Prostate gland (tissue), 2 donors: ENCODE measurements at regions not wholly inside any gene's neighbourhood (a gene's known extent, or its start where the extent isn't known, plus 50 kb on each side); places are given as distances from the start of the nearest gene placed in this dataset.

Experiments
- DNase-seq: peaks from one replicate; pipeline ENCODE4 v3.0.0-alpha.2; 2019; ENCODE audit warnings: low spot score
- H3K27ac ChIP-seq, 2 donors: fragments of 200-600 bp; sonication (generic); 2 replicates each; pipeline ENCODE4 v1.5.1; 2017 to 2019
- H3K27me3 ChIP-seq: fragments of 200-600 bp; sonication (generic); replicated peaks from 2 replicates; pipeline ENCODE4 v1.5.1; 2019; ENCODE audit not compliant: insufficient read depth
- H3K36me3 ChIP-seq, 2 donors: fragments of 200-600 bp; sonication (generic); 1 replicate in 1 of 2; 2 replicates in 1 of 2; pipeline versions ENCODE4 v1.5.1 to v1.8.1; 2017 to 2019
- H3K4me1 ChIP-seq: fragments of 200-600 bp; sonication (generic); replicated peaks from 2 replicates; pipeline ENCODE4 v1.5.1; 2019
- H3K4me3 ChIP-seq, 2 donors: fragments of 200-600 bp; sonication (generic); 2 replicates each; pipeline ENCODE4 v1.5.1; 2017 to 2019
- H3K9me3 ChIP-seq: fragments of 200-600 bp; sonication (generic); 2 replicates; pipeline ENCODE4 v1.5.1; 2017
- CTCF ChIP-seq, 4 experiments: fragments of 200-600 bp in 2 of 4; fragments of 450-650 bp in 2 of 4; sonication (generic) in 2 of 4; IDR thresholded peaks; 1 replicate in 3 of 4; 2 replicates in 1 of 4; pipeline ENCODE4 v1.5.1; 2016 to 2019; ENCODE audit warnings: antibody characterized with exemption in 4 of 4, mild to moderate bottlenecking in 2 of 4, moderate library complexity in 2 of 4
- POLR2A ChIP-seq: fragments of 450-650 bp; IDR thresholded peaks from one replicate; pipeline ENCODE4 v1.6.1; 2016; ENCODE audit warnings: antibody characterized with exemption, mild to moderate bottlenecking
- POLR2AphosphoS5 ChIP-seq: sonication (generic); formaldehyde crosslinking; IDR thresholded peaks from one replicate; pipeline ENCODE4 v1.6.1; 2017; ENCODE audit warnings: antibody characterized with exemption
- WGBS: methylation state at CpG from one replicate; pipeline ENCODE4 v1.1.5; 2018; 5-methylcytosine and 5-hydroxymethylcytosine counted together
- intact Hi-C: fragments of 100-400 bp; cut with DNase I; formaldehyde crosslinking; loops from one replicate; pipeline ENCODE4 v1.14.2; 2022

DNA sequence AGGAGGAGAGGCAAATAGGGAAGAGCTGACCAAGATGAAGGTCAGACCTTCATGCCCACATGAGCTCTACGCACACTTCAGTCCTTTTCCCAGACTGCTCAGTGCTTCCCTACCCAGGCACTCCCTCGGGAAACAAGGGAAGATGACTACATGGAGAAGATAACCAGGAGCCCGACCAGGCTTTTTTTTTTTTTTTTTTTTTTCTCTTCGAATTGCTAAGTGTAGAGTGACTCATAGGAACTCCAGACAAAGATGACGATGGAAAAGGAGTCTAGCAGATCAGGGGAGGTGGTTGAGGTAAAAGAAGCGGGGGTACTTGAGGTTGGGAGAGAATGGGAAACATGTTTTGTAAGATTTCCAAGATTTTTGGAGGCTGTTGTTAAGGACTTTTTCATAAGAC lies 526.1 kb downstream of the BNC2 start:
- H3K4me1 ChIP-seq: no peaks in the 10 kb centered on the region
- no peak overlapping the region for H3K4me3 ChIP-seq
- TF ChIP-seq CTCF (IDR thresholded peaks at IDR 0.05): no peak
- TF ChIP-seq POLR2AphosphoS5: no peak
- TF ChIP-seq POLR2A: no peak
- H3K27me3 ChIP-seq: no peaks in the 10 kb centered on the region
- no peak for DNase-seq
- 86% methylated on average over 6 of the region's 6 CpGs for WGBS
- H3K9me3 ChIP-seq: no peaks in the 10 kb centered on the region
- no peaks in the 10 kb centered on the region for H3K36me3 ChIP-seq
- no peak overlapping the region for H3K27ac ChIP-seq
- intact Hi-C loops: no loop called here

DNA sequence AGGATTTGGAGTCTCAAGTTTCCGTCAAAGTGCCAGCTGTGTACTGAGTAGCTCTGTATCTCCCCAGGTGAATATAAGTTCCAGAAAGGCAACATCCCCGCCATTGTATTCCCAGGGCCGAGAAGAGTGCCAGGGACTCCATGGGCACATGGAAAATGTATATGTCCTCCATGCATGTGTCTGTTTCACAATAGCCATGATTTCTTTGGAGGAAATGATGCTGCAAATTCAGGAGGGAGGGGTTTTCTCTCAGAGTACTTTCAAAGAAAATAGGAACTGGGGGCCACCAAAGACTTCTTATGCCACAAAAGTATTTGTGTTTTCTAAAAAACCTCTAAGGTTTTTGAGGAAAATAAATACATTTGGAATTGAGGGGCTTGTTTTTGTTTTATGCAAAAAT lies 524.6 kb downstream of the BNC2 start:
- 38% methylated on average over 3 of the region's 3 CpGs for WGBS
- no peaks in the 10 kb centered on the region for H3K4me1 ChIP-seq

GRCh38 chr9:16347886-16348285 lies 522.6 kb downstream of the BNC2 start:
- no peak overlapping the region for H3K4me3 ChIP-seq
- DNase-seq: no peak
- H3K9me3 ChIP-seq: no peaks in the 10 kb centered on the region
- 94% methylated on average over 5 of the region's 5 CpGs for WGBS
- no peak for TF ChIP-seq POLR2A
- TF ChIP-seq POLR2AphosphoS5: no peak
- no peak overlapping the region for H3K27ac ChIP-seq
- no peaks in the 10 kb centered on the region for H3K36me3 ChIP-seq
- no peaks in the 10 kb centered on the region for H3K27me3 ChIP-seq
- H3K4me1 ChIP-seq: no peaks in the 10 kb centered on the region
- intact Hi-C loops: no loop called here

More for the DNA sequence above, 524.6 kb downstream of the BNC2 start:
- intact Hi-C loops: no loop called here
- TF ChIP-seq POLR2AphosphoS5 (no peak), CTCF (IDR thresholded peaks at IDR 0.05) (no peak), POLR2A (no peak)
- H3K4me3 ChIP-seq: no peak overlapping the region
- DNase-seq: no peak
- H3K27me3 ChIP-seq: no peaks in the 10 kb centered on the region
- no peaks in the 10 kb centered on the region for H3K9me3 ChIP-seq
- H3K27ac ChIP-seq: no peak overlapping the region
- no peaks in the 10 kb centered on the region for H3K36me3 ChIP-seq

- H3K4me3 ChIP-seq: no peak overlapping the region
- no peaks in the 10 kb centered on the region for H3K4me1 ChIP-seq
- no peaks in the 10 kb centered on the region for H3K9me3 ChIP-seq
- intact Hi-C loops: no loop called here
- no peak for TF ChIP-seq POLR2AphosphoS5
- no peak for TF ChIP-seq POLR2A
- no peak for TF ChIP-seq CTCF (IDR thresholded peaks at IDR 0.05)
- H3K36me3 ChIP-seq: no peaks in the 10 kb centered on the region
- no peak for DNase-seq
- no peaks in the 10 kb centered on the region for H3K27me3 ChIP-seq
- H3K27ac ChIP-seq: no peak overlapping the region
- WGBS: 90% methylated on average over 4 of the region's 4 CpGs
Observed at GRCh38 chr9:16348531-16348930, 521.9 kb downstream of the BNC2 start.

DNA sequence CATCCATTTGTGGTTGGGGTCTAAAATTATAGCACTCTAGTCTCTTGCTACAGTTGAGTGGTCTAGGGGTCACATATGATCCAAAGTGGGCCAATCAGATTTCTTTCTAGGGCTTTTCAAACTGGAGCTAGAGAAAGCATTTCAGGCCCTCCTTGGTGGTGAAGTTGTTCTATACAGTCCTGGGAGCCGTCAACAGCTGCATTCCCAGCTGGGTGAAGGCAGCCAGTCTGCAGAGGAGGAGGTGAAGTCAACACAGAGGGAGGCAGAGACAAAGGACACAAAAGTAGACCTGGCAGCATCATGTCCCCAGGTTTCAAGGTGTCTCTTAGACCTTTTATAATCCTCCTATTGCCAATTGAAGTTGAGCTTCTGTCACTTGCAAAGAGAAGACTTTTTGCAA lies 518.2 kb downstream of the BNC2 start:
- Histone ChIP-seq H3K36me3 (no peaks in the 10 kb centered on the region), H3K27ac (no peak overlapping the region), H3K4me3 (no peak overlapping the region), H3K9me3 (no peaks in the 10 kb centered on the region), H3K27me3 (no peaks in the 10 kb centered on the region), H3K4me1 (no peaks in the 10 kb centered on the region)
- WGBS: 83% methylated on average over 1 of the region's 1 CpG
- intact Hi-C loops: no loop called here
- no peak for DNase-seq
- TF ChIP-seq POLR2AphosphoS5: no peak
- TF ChIP-seq POLR2A: no peak
- no peak for TF ChIP-seq CTCF (IDR thresholded peaks at IDR 0.05)
